Pancreas (tissue), 10 donors: ENCODE measurements at regions not wholly inside any gene's neighbourhood (a gene's known extent, or its start where the extent isn't known, plus 50 kb on each side); places are given as distances from the start of the nearest gene placed in this dataset.
A peak's percentile ranks its signal among the peaks of the same experiment; 100 is the strongest.

Source experiments
- ATAC-seq, 4 donors: fragments of 200-7000 bp; cut with Tn5 transposase; one replicate each; pipeline versions ENCODE4 v1.8.0 to v1.9.1; 2020; ENCODE audit warnings: mild to moderate bottlenecking in 4 of 4, moderate library complexity in 4 of 4
- DNase-seq, 6 donors: peaks; one replicate each; pipeline ENCODE4 v3.0.0-alpha.2; 2020
- FAIRE-seq: peaks from 2 replicates; lab custom pipeline; 2012; peaks lifted over from hg19 to GRCh38; lab: Jason Lieb, UNC
- H3K27ac ChIP-seq, 4 donors: fragments of 200-600 bp; sonication (generic); 1 replicate in 3 of 4; 2 replicates in 1 of 4; pipeline versions ENCODE4 v1.5.0 to v1.8.0; 2020
- H3K27me3 ChIP-seq, 4 donors: fragments of 200-600 bp; one replicate each; pipeline ENCODE4 v1.8.0; 2021
- H3K36me3 ChIP-seq, 3 donors: fragments of 200-600 bp; sonication (generic) in 1 of 3; one replicate each; pipeline versions ENCODE4 v1.5.0 to v1.8.0; 2020 to 2021
- H3K4me1 ChIP-seq, 3 donors: fragments of 200-600 bp; one replicate each; pipeline ENCODE4 v1.8.0; 2021
- H3K4me3 ChIP-seq, 4 donors: fragments of 200-600 bp; sonication (generic) in 2 of 4; one replicate each; pipeline versions ENCODE4 v1.5.0 to v1.8.0; 2020 to 2021
- H3K9me3 ChIP-seq, 4 donors: fragments of 200-600 bp; one replicate each; pipeline ENCODE4 v1.8.0; 2021
- WGBS, 2 donors: extraction: QIAGEN DNeasy Blood & Tissue Kit; methylation state at CpG; one replicate each; pipeline ENCODE4 v1.1.7; 2013; 5-methylcytosine and 5-hydroxymethylcytosine counted together
- intact Hi-C, 3 donors: fragments of 100-400 bp; cut with DNase I; formaldehyde crosslinking; loops; one replicate each; pipeline versions ENCODE4 v1.11.1 to v1.14.2; 2022
- TF ChIP-seq, protein P1 (sequence below), 4 donors: fragments of 200-600 bp; sonication (generic) in 3 of 4; IDR thresholded peaks; one replicate each; pipeline versions ENCODE4 v1.5.0 to v1.8.0; 2021; ENCODE audit warnings: antibody characterized with exemption in 4 of 4
- donor health status: healthy with polysubstance abuse.
- donor health status: DM: no; HTN: no; CAD: no; lungs with moderate emphysema.
- donor health status: DM: no; HTN: no; CAD: no.
- donor health status: control.
- donor health status: control.
- donor health status: Bipolar disorder and iron deficiency.
- donor health status: DM: yes; HTN: yes; CAD: no.
- donor health status: DM: no; HTN: no; CAD: no.
- donor health status: DM: no; HTN: no; CAD: no.
- donor health status: DM: yes; HTN: yes; CAD: no.

DNA sequence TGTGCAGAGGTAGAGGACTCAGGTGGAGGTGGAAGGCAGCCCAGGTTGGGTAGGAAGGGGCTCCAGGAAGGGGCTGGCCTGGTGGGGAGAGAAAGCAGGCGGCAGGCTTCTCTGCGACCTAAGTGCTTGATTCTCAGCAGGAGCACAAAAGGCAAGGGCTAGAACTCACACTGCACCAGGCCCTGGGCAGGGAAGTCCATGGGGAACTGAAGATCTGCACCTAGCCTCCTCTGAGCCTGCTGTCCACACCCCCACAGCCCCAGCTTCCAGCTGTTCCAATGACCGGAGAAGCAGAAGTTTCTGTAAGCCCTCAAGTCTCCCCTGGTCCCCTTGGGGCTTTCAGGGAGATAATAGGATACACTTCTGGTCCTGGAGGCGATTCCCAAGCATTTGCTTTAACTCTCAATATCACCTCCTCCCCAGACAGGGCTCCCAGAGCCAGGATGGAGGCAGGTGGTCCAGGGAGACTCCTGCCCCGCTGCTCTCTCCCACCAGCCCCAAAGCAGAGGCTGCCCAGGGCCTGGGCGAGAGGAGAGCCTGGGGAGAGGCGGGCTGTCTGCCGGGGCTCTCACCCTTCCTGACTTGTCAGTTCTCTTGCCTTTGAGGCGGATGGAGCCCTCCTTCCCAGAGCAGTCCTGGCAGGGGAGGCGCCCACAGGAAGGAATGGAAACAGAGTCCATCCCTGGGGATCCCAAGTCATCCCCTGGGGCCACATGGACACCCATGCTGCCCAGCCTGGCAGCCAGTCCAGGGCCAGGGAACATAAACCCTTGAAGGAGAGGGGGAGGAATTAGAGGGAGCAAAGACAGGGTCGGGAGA lies 126.0 kb downstream of the RBFOX3 start:
- Histone ChIP-seq H3K27ac (no peak overlapping the region), H3K4me1 (no peaks in the 10 kb centered on the region), H3K36me3 (no peaks in the 10 kb centered on the region), H3K9me3 (no peaks in the 10 kb centered on the region), H3K4me3 (no peak overlapping the region), H3K27me3 (peaks cover 0 to 5% (median 2%) of the 10 kb centered on the region in 4 donors)
- intact Hi-C loops = no loop called here
- no peak for ATAC-seq
- WGBS, 2 donors = 35 to 45% methylated on average over 11 of the region's 11 CpGs
- TF ChIP-seq, protein P1, sequence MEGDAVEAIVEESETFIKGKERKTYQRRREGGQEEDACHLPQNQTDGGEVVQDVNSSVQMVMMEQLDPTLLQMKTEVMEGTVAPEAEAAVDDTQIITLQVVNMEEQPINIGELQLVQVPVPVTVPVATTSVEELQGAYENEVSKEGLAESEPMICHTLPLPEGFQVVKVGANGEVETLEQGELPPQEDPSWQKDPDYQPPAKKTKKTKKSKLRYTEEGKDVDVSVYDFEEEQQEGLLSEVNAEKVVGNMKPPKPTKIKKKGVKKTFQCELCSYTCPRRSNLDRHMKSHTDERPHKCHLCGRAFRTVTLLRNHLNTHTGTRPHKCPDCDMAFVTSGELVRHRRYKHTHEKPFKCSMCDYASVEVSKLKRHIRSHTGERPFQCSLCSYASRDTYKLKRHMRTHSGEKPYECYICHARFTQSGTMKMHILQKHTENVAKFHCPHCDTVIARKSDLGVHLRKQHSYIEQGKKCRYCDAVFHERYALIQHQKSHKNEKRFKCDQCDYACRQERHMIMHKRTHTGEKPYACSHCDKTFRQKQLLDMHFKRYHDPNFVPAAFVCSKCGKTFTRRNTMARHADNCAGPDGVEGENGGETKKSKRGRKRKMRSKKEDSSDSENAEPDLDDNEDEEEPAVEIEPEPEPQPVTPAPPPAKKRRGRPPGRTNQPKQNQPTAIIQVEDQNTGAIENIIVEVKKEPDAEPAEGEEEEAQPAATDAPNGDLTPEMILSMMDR (IDR thresholded peaks at IDR 0.05) = no peak
- no peak for FAIRE-seq
- peak in 1 of 6 donors; percentile 28 for DNase-seq

- Histone ChIP-seq H3K27ac (no peak overlapping the region), H3K36me3 (no peaks in the 10 kb centered on the region), H3K4me3 (no peak overlapping the region), H3K27me3 (peaks cover 0 to 5% (median 2%) of the 10 kb centered on the region in 4 donors), H3K9me3 (no peaks in the 10 kb centered on the region), H3K4me1 (no peaks in the 10 kb centered on the region)
- TF ChIP-seq, protein P1 (IDR thresholded peaks at IDR 0.05) = no peak
- 8 to 20% methylated on average over 5 of the region's 5 CpGs for WGBS, 2 donors
- no peak for ATAC-seq
- intact Hi-C loops = no loop called here
- FAIRE-seq = no peak
- no peak for DNase-seq
Observed at GRCh38 chr17:79483842-79484241, 127.0 kb downstream of the RBFOX3 start.

- H3K27ac ChIP-seq = no peak overlapping the region
- no peak for ATAC-seq
- TF ChIP-seq, protein P1 (IDR thresholded peaks at IDR 0.05) = no peak
- no peak for DNase-seq
- no peak overlapping the region for H3K4me3 ChIP-seq
- H3K36me3 ChIP-seq = no peaks in the 10 kb centered on the region
- intact Hi-C loops = no loop called here
- FAIRE-seq = no peak
- peaks cover 0 to 5% (median 2%) of the 10 kb centered on the region in 4 donors for H3K27me3 ChIP-seq
- no peaks in the 10 kb centered on the region for H3K4me1 ChIP-seq
- H3K9me3 ChIP-seq = no peaks in the 10 kb centered on the region
- 17 to 20% methylated on average over 16 to 17 of the region's 17 CpGs for WGBS, 2 donors
Observed at GRCh38 chr17:79482727-79483521, 127.9 kb downstream of the RBFOX3 start.

DNA sequence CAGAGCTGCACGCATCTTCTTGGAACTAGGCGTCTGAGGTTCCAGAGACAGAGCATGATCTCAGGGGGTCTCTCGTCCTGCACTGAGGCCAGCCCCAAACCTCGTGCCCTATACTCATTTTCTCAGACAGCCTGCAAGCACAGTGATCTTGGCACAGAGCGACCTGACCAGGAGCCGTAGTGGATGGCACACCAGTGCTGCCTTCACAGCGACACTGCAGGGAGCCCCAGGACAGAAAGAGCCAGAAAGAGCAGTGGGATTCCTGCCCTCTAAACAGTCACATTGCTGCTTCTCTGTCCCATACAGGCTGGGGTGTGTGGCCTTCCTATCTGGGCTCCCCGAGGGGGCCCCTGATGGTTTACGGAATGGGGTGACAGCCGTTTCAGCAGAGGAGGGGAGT lies 131.0 kb downstream of the RBFOX3 start:
- ATAC-seq (no peak), FAIRE-seq (no peak), DNase-seq (no peak)
- Histone ChIP-seq H3K27ac (no peak overlapping the region), H3K36me3 (no peaks in the 10 kb centered on the region), H3K9me3 (no peaks in the 10 kb centered on the region), H3K4me1 (no peaks in the 10 kb centered on the region), H3K4me3 (no peak overlapping the region), H3K27me3 (peaks cover 0 to 7% (median 0%) of the 10 kb centered on the region in 4 donors)
- 52 to 62% methylated on average over 10 of the region's 10 CpGs for WGBS, 2 donors
- intact Hi-C loops = no loop called here
- TF ChIP-seq, protein P1 (IDR thresholded peaks at IDR 0.05) = no peak
